ENCODE measurements at regions not wholly inside any gene's neighbourhood (a gene's known extent, or its start where the extent isn't known, plus 50 kb on each side); places are given as distances from the start of the nearest gene placed in this dataset.
"Not testable (repeated sequence)": the region's sequence is repeated elsewhere in the genome, so short reads cannot be mapped to it uniquely, and the experiment has no call there.

DNA sequence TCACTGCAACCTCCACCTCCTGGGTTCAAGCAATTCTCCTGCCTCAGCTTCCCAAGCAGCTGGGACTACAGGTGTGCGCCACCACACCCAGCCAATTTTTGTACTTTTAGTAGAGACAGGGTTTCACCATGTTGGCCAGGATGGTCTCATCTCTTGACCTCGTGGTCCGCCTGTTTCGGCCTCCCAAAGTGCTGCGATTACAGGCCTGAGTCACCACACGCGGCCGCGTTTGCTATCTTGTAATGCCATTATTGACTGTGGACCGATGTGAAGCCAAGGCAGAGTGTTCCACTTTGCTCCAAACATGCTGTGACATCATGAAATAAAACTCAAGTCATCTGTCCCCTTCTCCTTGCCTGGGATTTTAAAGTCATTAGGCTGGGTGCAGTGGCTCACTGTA, 72.1 kb upstream of the CHD2 start:
- DNase-seq: not testable (repeated sequence)

DNA sequence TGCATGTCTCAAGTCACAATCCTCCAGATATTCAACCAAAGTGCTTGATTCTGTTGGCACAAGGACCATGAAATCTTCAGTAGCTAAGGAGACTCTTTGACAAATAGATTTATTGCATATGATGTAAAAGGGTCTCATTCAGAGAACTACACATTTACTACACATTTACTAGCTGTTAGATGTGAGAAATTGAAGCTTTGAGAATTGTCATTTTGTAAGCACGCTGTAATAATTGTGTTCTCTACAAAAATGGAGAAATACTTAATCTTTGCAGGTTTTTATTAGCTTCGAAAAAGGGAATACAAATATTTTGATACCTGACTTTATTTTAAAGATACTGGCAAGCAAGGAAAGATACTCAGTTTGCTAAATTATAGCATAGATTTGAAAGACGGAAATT, 70.2 kb upstream of the CHD2 start:
- no peak for DNase-seq

DNA sequence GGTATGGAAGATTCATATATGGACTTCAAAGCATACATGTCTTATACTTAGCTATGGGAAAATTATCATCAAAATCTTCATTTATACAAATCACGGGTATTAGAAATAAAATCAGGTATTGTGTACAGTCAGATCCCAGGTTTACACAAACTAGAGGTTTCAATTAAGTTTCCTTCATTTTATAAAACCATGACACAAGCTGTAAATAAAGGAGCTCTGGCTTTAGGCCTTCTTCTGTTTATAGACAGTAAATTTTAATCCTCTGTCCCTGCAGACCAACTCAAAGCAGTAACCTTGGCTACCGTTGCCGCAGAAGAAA, 68.8 kb upstream of the CHD2 start:
- no peak for DNase-seq

DNA sequence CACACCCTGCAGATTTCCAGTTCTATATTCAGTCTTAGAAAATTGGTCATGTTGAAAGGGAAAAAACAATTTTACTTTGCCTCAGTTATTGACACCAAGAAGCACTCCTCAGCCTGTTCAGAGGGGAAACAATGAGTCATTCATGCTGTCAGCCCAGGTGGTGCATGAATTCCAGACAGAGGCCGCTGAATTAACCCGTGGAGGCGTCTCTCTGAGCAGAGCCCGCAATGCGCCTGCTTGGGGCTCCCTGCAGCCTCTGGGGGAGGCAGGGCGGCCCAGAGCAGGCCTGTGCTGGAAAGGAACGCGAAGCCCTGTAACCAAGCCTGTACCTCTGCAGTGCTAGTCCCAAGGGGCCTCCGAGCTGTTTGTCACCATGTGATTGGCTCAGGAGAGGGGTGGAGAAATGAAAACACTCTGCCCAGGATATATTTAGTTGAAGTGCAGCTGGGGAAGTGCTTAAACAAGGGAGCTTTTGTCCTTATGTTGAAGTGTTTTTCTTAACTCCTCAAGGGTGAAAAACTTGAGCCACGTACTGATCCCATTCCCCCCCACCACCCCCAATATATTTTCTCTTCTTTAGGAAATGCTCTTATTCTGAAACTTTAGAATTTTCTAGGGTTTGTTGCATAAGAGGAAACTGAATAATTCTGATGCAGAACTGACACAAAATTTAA, 68.3 kb upstream of the CHD2 start:
- DNase-seq: peak; percentile 97

DNA sequence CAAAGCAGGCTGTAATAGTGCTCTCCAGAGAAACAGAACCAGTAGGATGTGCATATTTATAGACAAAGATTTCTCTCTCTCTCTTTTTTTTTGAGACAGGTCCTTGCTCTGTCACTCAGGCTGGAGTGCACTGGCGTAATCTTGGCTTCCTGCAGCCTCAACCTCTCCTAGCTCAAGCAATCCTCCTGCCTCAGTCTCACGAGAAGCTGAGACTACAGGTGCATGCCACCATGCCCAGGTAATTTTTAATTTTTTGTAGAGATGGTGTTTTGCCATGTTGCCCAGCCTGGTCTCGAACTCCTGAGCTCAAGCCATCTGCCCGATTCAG, 67.1 kb upstream of the CHD2 start:
- no peak for DNase-seq

DNA sequence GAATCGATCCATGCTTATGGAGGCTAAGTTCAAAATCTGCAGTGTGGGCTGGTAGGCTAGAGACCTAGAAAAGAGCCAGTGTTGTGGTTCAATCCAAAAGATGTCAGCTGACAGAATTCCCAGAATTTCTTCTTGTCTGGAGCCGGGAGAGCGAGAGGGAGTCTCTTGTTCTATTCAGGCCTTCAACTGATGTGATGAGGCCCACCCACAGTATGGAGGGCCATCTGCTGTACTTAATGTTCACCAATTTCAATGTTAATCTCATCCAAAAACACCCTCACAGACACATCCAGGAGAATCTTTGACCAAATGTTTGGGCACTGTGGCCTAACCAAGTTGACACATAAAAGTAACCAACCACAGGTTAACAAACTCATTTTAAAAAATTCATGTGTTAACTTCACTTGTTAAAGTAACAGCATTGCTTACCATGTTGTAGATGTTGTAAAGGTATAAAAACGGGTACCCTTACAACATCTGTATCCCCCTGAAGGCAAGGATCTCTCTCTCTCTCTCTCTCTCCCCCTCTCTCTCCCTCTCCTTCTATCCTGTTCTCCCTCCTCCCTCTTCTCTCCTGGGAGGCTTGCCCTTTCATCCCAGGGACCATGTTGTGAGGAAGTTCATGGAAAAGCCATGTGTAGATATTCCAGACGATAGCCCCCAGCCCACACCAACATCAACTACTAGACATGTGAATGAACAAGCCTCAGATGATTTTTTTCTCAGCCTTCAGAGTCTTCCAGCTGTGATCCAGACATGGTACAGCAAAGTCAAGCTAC, 66.4 kb upstream of the CHD2 start:
- DNase-seq: no peak

DNA sequence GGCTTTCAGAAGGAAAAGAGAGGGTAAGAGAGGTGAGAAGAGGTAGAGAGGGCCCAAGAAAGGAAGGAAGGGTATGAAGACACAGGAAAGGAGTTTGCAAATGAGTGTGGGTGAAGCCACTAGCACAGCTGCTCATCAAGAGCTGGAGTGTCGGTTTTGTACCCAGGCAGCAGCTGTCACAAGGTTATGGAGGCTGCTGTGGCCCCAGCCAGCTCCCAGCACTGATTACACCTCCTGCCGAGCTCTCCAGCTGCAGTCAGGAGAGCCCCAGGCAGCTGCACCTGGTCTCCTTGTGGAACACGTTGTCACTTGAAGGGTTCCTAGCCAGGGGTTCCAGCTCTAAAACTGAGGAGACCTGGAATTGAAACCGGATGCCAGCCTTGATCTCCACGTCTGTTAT, 60.4 kb upstream of the CHD2 start:
- no peak for DNase-seq

DNA sequence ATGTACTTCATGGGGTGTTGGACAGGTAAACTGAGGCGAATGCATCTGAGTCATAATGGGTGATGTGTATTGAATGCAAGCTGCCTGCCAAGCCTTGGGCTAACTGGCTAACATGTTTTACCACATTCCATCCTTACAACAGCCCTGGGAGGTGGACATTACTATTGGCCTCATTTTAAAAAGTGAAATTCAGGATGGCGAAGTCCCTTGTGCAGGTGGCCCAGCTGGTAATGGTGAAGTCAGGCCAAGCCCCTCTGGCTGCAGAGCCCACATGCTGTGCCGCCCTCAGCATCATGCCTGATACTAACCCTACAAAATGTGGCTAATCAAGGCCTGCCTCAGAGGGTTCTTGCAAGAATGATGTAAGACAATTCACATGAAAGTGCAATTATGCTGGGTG, 60.0 kb upstream of the CHD2 start:
- DNase-seq: no peak

DNA sequence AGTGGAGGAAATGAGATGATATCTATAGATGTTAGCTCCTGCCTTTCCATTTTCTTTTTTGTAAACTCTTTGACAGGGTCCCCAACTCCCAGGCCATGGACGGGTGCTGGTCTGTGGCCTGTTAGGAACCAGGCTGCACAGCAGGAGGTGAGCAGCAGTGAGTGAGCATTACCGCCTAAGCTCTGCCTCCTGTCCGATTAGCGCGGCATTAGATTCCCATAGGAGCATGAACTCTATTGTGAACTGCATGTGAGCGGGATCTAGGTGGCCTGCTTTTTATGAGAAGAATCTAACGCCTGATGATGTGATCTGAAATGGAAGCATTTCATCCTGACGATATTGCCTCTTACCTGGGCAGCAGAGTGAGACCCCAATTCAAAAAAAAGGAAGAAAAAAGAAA, 56.8 kb upstream of the CHD2 start:
- DNase-seq: no peak

DNA sequence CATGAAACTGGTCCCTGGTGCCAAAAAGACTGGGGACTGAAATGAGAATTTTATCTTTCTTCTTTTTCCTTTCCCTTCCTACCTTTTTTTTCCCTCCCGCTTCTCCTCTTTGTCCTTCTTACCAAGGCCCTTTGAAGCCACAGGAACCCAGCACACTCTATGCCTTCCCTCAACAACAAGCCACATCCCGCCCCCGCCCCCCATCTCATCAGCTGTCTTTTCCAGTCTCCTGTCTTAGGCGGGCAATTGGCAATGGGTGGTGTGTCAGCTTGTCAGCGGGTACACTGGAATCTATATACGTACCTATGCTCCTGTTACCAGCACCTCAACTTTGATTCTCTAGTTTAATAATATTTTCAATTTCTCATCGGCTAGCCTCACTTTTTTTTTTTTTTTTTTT, 56.3 kb upstream of the CHD2 start:
- DNase-seq: no peak

DNA sequence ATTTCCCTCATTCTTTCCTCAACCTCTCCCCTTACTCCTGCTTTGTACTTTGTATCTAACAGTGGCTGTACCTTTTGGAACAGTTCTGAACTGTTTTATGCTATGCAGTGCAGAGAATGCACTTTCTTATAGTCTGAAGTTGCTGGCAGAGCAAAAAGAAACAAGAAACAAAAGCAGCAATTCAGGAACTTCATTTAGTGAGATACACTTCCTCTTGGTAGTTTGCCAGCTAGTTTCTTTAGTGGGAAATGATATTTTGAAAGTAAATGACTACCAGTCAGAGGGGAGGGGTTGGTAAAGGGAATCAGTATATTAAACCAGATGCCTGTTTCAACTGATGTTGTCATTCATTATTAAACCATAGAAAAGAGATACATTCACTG, 55.0 kb upstream of the CHD2 start:
- DNase-seq: peak; percentile 94

DNA sequence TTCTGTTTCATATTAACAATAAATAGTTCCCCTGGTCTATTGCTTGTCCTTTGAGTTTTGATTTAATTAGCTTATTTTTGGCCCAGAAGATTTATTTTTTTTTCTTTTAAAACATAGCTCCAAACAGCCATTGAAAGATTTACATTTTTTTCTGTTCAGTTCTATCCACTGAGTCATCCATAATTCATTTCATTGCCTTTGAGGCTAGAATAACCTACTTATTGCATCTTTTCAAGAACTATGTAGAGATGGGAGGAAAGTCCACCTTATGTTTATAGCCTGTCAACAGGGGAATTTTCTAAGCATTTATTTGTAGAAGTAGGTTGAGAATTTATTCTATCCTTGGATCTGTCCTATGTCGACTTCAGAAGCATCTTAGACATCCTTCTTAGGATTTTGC, 53.4 kb upstream of the CHD2 start:
- no peak for DNase-seq

DNA sequence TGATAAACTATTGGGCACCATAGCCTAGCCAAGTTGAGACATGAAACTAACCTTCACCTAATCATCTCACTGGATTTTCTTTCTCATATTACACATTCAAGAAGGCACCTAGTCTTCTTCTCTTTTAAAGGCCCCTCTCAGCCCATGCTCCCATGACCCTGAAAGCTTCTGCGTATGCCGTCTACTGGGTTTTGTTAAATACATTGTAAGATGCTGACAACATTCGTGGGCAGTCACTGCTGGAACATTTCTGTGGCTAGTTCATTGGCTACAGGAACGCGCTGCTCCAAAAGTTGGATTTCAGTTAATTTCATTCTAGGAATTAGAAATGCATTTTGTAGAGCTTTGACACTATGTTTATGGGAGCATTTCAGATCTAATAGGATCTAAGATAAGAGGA, 52.3 kb upstream of the CHD2 start:
- no peak for DNase-seq

DNA sequence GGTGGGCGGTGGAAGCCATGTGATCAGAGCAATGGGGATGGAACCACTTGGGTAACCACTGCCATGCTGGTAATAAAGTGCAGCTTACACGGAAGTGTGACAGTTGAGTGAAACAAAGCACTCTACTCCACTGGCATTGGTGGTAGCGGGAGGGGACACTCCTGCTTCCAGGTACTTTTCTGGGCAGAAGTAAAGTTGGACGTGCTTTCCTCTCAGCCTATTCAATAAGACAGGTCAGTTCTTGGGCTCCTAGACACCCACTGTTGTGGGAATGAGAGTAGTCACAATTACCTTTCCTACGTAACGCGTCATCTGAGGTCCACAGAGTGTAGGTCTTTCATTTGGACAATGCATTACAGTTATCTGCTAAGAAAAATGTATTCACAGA, 51.7 kb upstream of the CHD2 start:
- no peak for DNase-seq

DNA sequence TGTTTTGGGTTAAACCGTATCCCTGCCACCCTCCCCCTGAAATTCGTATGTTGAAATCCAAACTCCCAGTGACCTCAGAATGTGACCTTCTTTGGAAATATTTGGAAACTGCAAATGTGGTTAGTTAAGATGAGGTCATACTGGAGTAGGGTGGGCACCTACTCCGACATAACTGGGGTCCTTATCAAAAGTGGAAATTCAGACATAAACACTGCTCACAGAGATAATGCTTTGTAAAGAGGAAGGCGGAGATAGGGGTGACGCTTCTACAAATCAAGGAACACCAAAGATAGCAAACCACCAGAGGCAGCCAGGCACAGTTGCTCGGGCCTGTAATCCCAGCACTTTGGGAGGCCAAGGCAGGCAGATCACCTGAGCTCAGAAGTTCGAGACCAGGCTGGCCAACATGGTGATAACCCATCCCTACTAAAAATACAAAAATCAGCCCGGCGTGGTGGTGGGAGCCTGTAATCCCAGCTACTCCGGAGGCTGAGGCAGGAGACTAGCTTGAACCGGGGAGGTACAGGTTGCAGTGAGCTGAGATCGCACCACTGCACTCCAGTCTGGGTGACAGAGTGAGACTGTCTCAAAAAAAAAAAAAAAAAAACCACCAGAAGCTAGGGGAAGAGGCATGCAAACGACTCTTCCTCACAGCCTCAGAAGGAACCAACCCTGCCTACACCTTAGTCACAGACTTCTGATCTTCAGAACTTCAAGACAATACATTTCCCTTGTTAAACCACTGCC, 51.1 kb upstream of the CHD2 start:
- peak; percentile 91 for DNase-seq

DNA sequence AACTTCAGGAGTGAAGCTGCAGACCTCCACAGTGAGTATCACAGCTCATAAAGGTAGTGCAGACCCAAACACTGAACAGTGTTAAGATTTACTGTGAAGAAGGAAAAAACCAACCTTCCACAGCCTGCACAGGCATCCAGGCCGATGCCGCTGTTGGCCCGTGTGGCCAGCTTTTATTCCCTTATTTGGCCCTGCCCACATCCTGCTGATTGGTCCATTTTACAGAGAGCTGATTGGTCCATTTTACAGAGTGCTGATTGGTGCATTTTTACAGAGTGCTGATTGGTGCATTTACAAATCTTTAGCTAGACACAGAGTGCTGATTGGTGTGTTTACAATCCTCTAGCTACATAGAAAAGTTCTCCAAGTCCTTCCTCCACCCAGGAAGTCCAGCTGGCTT, 49.9 kb upstream of the CHD2 start:
- not testable (repeated sequence) for DNase-seq

All from hematopoietic multipotent progenitor cell treated with erythropoietin and hydrocortisone succinate and interleukin-3 and kit ligand, for 6 days (in vitro differentiated cells).